ENCODE measurements at regions not wholly inside any gene's neighbourhood (a gene's known extent, or its start where the extent isn't known, plus 50 kb on each side); places are given as distances from the start of the nearest gene placed in this dataset.
A peak's percentile ranks its signal among the peaks of the same experiment; 100 is the strongest.

DNA sequence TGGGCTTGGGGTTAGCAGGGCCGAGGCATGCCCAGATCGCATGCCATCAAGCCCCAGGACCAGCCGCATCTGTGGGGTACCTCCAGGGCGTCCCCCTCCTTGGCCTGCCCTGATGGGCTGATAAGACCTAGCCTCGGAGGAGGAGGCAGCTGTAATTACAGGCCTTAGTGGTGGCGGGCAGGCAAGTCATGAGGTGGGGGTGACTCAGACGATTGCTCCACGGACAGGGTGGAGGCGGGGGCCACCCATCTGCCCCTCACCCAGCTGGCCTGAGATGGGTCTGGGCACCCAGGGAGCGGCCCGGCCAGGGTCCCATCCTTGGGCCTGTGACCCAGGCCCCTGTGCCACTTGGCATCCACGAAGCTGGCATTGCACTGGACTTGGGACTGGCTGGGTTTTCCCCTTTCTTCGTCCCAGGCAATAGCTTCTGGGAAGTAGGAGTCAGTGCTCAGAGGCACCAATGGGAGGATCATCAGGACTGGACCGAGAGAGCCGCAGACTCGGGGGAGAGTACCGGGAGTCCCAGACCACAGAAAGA, 57.5 kb downstream of the CEBPB start (continued):
- TF ChIP-seq FOSL1 (tag; conservative IDR thresholded peaks at IDR 0.05), result peak; percentile 97
- no peak for TF ChIP-seq NEUROD1 (IDR thresholded peaks at IDR 0.05; ENCODE audit: borderline replicate concordance, low read depth, low read length, partially characterized antibody)
- TF ChIP-seq ZBTB7A (IDR thresholded peaks at IDR 0.05; ENCODE audit: borderline replicate concordance, control insufficient read depth, low read depth, low read length), result peak; percentile 21; the same call in 1 of the 2 replicates
- TF ChIP-seq ATF1 (CRISPR knock-in tag; IDR thresholded peaks at IDR 0.05), result no peak
- no peak for TF ChIP-seq ATF1 (tag; IDR thresholded peaks at IDR 0.05)
- no peak for TF ChIP-seq ZNF197 (CRISPR knock-in tag; IDR thresholded peaks at IDR 0.05; ENCODE audit: low read depth)
- TF ChIP-seq FOXJ2 (tag; IDR thresholded peaks at IDR 0.05), result no peak
- no peak for TF ChIP-seq CCNT2 (IDR thresholded peaks at IDR 0.05; ENCODE audit: borderline replicate concordance, extremely low read depth, insufficient read length, low read depth, low read length)
- 0 out of 4 replicates have a peak, but pooled peaks of 1 of the 2 experiments have one; percentile 19 for TF ChIP-seq RCOR1 (IDR thresholded peaks at IDR 0.05; ENCODE audit: borderline replicate concordance in 1 of 2, low read depth in 2 of 2, low read length in 2 of 2)
- TF ChIP-seq CEBPB (tag; IDR thresholded peaks at IDR 0.05), result peak; percentile 73; the same call in 1 of the 2 replicates
- no peak for TF ChIP-seq TCF3 (CRISPR knock-in tag; IDR thresholded peaks at IDR 0.05)
- peak; percentile 29; the same call in 1 of the 2 replicates for TF ChIP-seq SMARCC2 (IDR thresholded peaks at IDR 0.05; ENCODE audit: low read depth)
- TF ChIP-seq, protein P1, sequence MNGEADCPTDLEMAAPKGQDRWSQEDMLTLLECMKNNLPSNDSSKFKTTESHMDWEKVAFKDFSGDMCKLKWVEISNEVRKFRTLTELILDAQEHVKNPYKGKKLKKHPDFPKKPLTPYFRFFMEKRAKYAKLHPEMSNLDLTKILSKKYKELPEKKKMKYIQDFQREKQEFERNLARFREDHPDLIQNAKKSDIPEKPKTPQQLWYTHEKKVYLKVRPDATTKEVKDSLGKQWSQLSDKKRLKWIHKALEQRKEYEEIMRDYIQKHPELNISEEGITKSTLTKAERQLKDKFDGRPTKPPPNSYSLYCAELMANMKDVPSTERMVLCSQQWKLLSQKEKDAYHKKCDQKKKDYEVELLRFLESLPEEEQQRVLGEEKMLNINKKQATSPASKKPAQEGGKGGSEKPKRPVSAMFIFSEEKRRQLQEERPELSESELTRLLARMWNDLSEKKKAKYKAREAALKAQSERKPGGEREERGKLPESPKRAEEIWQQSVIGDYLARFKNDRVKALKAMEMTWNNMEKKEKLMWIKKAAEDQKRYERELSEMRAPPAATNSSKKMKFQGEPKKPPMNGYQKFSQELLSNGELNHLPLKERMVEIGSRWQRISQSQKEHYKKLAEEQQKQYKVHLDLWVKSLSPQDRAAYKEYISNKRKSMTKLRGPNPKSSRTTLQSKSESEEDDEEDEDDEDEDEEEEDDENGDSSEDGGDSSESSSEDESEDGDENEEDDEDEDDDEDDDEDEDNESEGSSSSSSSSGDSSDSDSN (IDR thresholded peaks at IDR 0.05; ENCODE audit: borderline replicate concordance in 1 of 2, low read depth in 2 of 2, low read length in 2 of 2), result 0 out of 4 replicates have a peak, but pooled peaks of 1 of the 2 experiments have one; percentile 36
- no peak for TF ChIP-seq ZNF224 (CRISPR knock-in tag; IDR thresholded peaks at IDR 0.05)
- peak; percentile 64 for TF ChIP-seq L3MBTL2 (IDR thresholded peaks at IDR 0.05)
- peak; percentile 69; the same call in 1 of the 2 replicates for TF ChIP-seq MITF (IDR thresholded peaks at IDR 0.05)
- no peak for TF ChIP-seq ZZZ3 (IDR thresholded peaks at IDR 0.05)
- no peak for TF ChIP-seq ILF3 (IDR thresholded peaks at IDR 0.05; ENCODE audit: borderline replicate concordance)
- TF ChIP-seq DPF2 (IDR thresholded peaks at IDR 0.05), result peak; percentile 66; the same call in 1 of the 2 replicates
- TF ChIP-seq CTBP1 (IDR thresholded peaks at IDR 0.05; ENCODE audit: borderline replicate concordance), result peak; percentile 54; the same call in 1 of the 2 replicates
- no peak for TF ChIP-seq SETDB1 (IDR thresholded peaks at IDR 0.05; ENCODE audit: low read length)
- TF ChIP-seq LEF1 (IDR thresholded peaks at IDR 0.05), result no peak
- TF ChIP-seq ZNF41 (CRISPR knock-in tag; conservative IDR thresholded peaks at IDR 0.05), result no peak
- TF ChIP-seq HNRNPH1 (optimal IDR thresholded peaks at IDR 0.05; ENCODE audit: low read depth, low read length), result no peak
- TF ChIP-seq, protein P2, sequence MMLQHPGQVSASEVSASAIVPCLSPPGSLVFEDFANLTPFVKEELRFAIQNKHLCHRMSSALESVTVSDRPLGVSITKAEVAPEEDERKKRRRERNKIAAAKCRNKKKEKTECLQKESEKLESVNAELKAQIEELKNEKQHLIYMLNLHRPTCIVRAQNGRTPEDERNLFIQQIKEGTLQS (IDR thresholded peaks at IDR 0.05), result peak; percentile 86
- TF ChIP-seq, protein P2 (CRISPR knock-in tag; conservative IDR thresholded peaks at IDR 0.05), result no peak
- 0 out of 2 replicates have a peak, but pooled peaks have one; percentile 54 for TF ChIP-seq ZNF589 (CRISPR knock-in tag; IDR thresholded peaks at IDR 0.05; ENCODE audit: low read depth)

Measured in K562 (cell line).